ENCODE measurements at regions not wholly inside any gene's neighbourhood (a gene's known extent, or its start where the extent isn't known, plus 50 kb on each side); places are given as distances from the start of the nearest gene placed in this dataset.

- intact Hi-C loops (cut with DNase I) = no loop called here
- H3K27me3 ChIP-seq = no peaks in the 10 kb centered on the region
- H3K4me3 ChIP-seq = no peak overlapping the region
- no peak for DNase-seq
- no peak overlapping the region for H3K27ac ChIP-seq
- TF ChIP-seq CTCF (IDR thresholded peaks at IDR 0.05) = no peak
- H3K36me3 ChIP-seq = no peaks in the 10 kb centered on the region
- H3K9me3 ChIP-seq = no peaks in the 10 kb centered on the region
- no peaks in the 10 kb centered on the region for H3K4me1 ChIP-seq
- H3K9ac ChIP-seq (ENCODE audit: low read depth in 2 of 2, low read length in 2 of 2) = no peak overlapping the region
Measured at GRCh38 chr6:40169878-40170277, 235.6 kb upstream of the MOCS1 start.

GRCh38 chr6:40166963-40167362, 232.7 kb upstream of the MOCS1 start:
- intact Hi-C loops (cut with DNase I) = no loop called here
- Histone ChIP-seq H3K4me3 (no peak overlapping the region), H3K4me1 (no peaks in the 10 kb centered on the region), H3K27me3 (no peaks in the 10 kb centered on the region), H3K9ac (ENCODE audit: low read depth in 2 of 2, low read length in 2 of 2) (no peak overlapping the region), H3K27ac (no peak overlapping the region), H3K36me3 (no peaks in the 10 kb centered on the region), H3K9me3 (no peaks in the 10 kb centered on the region)
- DNase-seq = no peak
- TF ChIP-seq CTCF (IDR thresholded peaks at IDR 0.05) = no peak

GRCh38 chr6:40165036-40165709, 230.9 kb upstream of the MOCS1 start:
- DNase-seq = no peak
- TF ChIP-seq CTCF (IDR thresholded peaks at IDR 0.05) = no peak
- Histone ChIP-seq H3K4me1 (no peaks in the 10 kb centered on the region), H3K27me3 (no peaks in the 10 kb centered on the region), H3K27ac (no peak overlapping the region), H3K9me3 (no peaks in the 10 kb centered on the region), H3K36me3 (no peaks in the 10 kb centered on the region), H3K9ac (ENCODE audit: low read depth in 2 of 2, low read length in 2 of 2) (no peak overlapping the region), H3K4me3 (no peak overlapping the region)
- intact Hi-C loops (cut with DNase I) = no loop called here

- intact Hi-C loops (cut with DNase I) = no loop called here
- DNase-seq = no peak
- no peaks in the 10 kb centered on the region for H3K4me1 ChIP-seq
- no peak overlapping the region for H3K9ac ChIP-seq (ENCODE audit: low read depth in 2 of 2, low read length in 2 of 2)
- no peaks in the 10 kb centered on the region for H3K27me3 ChIP-seq
- no peak overlapping the region for H3K27ac ChIP-seq
- no peak for TF ChIP-seq CTCF (IDR thresholded peaks at IDR 0.05)
- no peaks in the 10 kb centered on the region for H3K9me3 ChIP-seq
- no peak overlapping the region for H3K4me3 ChIP-seq
- no peaks in the 10 kb centered on the region for H3K36me3 ChIP-seq
Measured at GRCh38 chr6:40164345-40164755, 230.1 kb upstream of the MOCS1 start.

GRCh38 chr6:40163924-40164323, 229.7 kb upstream of the MOCS1 start:
- DNase-seq = no peak
- Histone ChIP-seq H3K4me3 (no peak overlapping the region), H3K27ac (no peak overlapping the region), H3K4me1 (no peaks in the 10 kb centered on the region), H3K36me3 (no peaks in the 10 kb centered on the region), H3K9ac (ENCODE audit: low read depth in 2 of 2, low read length in 2 of 2) (no peak overlapping the region), H3K9me3 (no peaks in the 10 kb centered on the region), H3K27me3 (no peaks in the 10 kb centered on the region)
- intact Hi-C loops (cut with DNase I) = no loop called here
- TF ChIP-seq CTCF (IDR thresholded peaks at IDR 0.05) = no peak
